Activated CD4-positive, alpha-beta T cell treated with anti-CD3 and anti-CD28 coated beads, Interleukin-2, amount 10 ng/mL, durations not matched to agents 24 days and 14 days (primary cell): ENCODE measurements at regions not wholly inside any gene's neighbourhood (a gene's known extent, or its start where the extent isn't known, plus 50 kb on each side); places are given as distances from the start of the nearest gene placed in this dataset.

Experiments used
- DNase-seq: peaks from one replicate; pipeline ENCODE4 v3.0.0; 2022
- H3K27ac Mint-ChIP-seq: one replicate; pipeline ENCODE4 v1.8.0; 2022; ENCODE audit warnings: mild to moderate bottlenecking, mixed read lengths
- H3K27me3 Mint-ChIP-seq: one replicate; pipeline ENCODE4 v1.8.0; 2022; ENCODE audit warnings: mixed read lengths
- H3K36me3 Mint-ChIP-seq: one replicate; pipeline ENCODE4 v1.8.0; 2022; ENCODE audit warnings: low read depth, mild to moderate bottlenecking, mixed read lengths
- H3K4me1 Mint-ChIP-seq: one replicate; pipeline ENCODE4 v1.8.0; 2021; ENCODE audit warnings: mixed read lengths
- H3K4me3 Mint-ChIP-seq: one replicate; pipeline ENCODE4 v1.8.0; 2022; ENCODE audit warnings: mild to moderate bottlenecking, moderate library complexity, mixed read lengths
- H3K9me3 Mint-ChIP-seq: one replicate; pipeline ENCODE4 v1.8.0; 2021; ENCODE audit warnings: mixed read lengths
- intact Hi-C: fragments of 100-400 bp; cut with micrococcal nuclease; formaldehyde crosslinking; loops from one replicate; pipeline ENCODE4 v1.15.1; 2023

DNA sequence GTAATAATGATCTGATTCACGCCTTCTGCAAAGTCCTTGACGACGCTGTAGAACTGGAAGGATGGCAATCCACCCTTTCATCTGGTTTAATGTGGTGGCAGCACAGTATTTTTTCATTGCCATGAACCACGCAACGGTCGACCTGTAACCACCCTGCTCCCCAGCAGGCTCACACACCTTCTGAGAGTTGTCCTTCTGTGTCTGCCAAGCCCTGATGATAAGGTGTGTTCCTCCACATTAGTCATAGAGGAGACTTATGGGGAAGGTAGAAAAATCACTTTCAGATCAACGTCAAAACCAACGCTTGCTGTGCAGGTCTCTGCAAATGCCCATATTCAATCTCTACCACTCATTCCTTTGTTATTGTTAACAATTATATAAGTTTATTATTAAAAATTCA is 328.7 kb downstream of the SIPA1L2 start:
- DNase-seq = no peak
- H3K27me3 Mint-ChIP-seq = peaks cover 17% of the 10 kb centered on the region
- no peak overlapping the region for H3K4me3 Mint-ChIP-seq
- no peaks in the 10 kb centered on the region for H3K9me3 Mint-ChIP-seq
- intact Hi-C loops = no loop called here
- H3K36me3 Mint-ChIP-seq = no peaks in the 10 kb centered on the region
- no peak overlapping the region for H3K27ac Mint-ChIP-seq
- H3K4me1 Mint-ChIP-seq = no peaks in the 10 kb centered on the region

DNA sequence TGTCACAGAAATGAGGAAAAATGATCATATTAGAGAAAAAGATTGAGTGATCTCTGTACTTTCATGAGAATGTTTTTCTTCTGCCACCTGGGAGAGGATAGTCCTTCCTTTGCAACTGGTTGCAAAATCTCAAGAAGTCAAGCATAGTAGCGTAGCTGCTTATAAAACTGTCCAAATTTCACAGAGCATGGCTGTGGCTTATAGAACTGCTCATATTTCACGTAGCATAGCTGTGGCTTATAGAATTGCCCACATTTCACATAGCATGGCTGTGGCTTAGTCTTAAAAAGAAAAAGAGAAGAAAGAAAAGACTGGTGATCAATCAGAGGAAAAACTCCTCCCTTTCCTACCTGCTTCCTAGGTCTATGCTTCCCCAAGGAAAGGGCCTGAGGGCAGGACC is 329.5 kb downstream of the SIPA1L2 start:
- Mint-ChIP-seq H3K4me3 (no peak overlapping the region), H3K9me3 (no peaks in the 10 kb centered on the region), H3K4me1 (no peaks in the 10 kb centered on the region), H3K27ac (no peak overlapping the region), H3K36me3 (no peaks in the 10 kb centered on the region), H3K27me3 (peaks cover 17% of the 10 kb centered on the region)
- no peak for DNase-seq
- intact Hi-C loops = no loop called here

DNA sequence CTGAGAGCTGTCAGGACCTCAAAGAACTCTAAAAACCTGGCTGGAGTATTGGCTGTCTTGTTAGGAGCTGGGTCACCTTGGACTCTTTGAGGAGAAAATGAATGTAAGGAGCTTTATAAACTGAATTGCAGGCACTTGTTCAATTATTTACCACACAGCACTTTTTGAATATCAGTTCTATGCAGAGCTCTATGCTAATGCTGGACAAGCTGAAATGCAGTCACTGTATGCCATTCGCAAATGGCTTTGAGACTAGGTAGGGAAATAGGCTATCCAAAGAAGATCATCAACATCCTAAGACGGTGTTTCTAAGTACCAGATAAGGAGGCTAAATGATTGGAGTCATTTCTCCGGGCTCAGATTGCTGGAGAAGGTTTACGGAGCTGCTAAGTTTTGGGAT is 333.5 kb downstream of the SIPA1L2 start:
- Mint-ChIP-seq H3K4me3 (no peak overlapping the region), H3K27me3 (peaks cover 17% of the 10 kb centered on the region), H3K9me3 (no peaks in the 10 kb centered on the region), H3K36me3 (no peaks in the 10 kb centered on the region), H3K4me1 (no peaks in the 10 kb centered on the region), H3K27ac (no peak overlapping the region)
- intact Hi-C loops = no loop called here
- no peak for DNase-seq

DNA sequence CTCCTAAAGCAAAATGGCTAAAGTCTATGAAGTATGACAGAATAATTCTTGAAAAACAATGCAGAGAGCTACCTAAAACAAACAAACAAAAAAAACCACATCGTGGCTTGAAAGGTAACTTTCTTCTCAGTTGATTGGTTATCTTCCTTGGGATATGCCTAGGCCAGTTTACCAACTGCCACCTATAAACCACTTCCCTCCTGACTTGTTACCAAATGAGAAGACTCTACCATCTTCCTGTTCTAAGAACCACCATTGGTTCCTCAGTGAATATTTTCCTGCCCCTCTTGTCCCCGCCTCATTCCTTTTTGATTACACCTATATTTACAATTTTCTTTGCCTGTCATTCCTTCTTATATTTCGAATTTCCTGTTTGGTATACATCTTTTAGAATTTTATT is 336.6 kb downstream of the SIPA1L2 start:
- Mint-ChIP-seq H3K27me3 (peaks cover 11% of the 10 kb centered on the region), H3K27ac (no peak overlapping the region), H3K4me1 (no peaks in the 10 kb centered on the region), H3K9me3 (no peaks in the 10 kb centered on the region), H3K4me3 (no peak overlapping the region), H3K36me3 (no peaks in the 10 kb centered on the region)
- no peak for DNase-seq
- intact Hi-C loops = no loop called here

GRCh38 chr1:232292818-232293217 is 337.1 kb downstream of the SIPA1L2 start:
- no peak overlapping the region for H3K4me3 Mint-ChIP-seq
- intact Hi-C loops = no loop called here
- no peak for DNase-seq
- no peaks in the 10 kb centered on the region for H3K36me3 Mint-ChIP-seq
- H3K27ac Mint-ChIP-seq = no peak overlapping the region
- no peaks in the 10 kb centered on the region for H3K4me1 Mint-ChIP-seq
- H3K9me3 Mint-ChIP-seq = no peaks in the 10 kb centered on the region
- peaks cover 11% of the 10 kb centered on the region for H3K27me3 Mint-ChIP-seq

- peaks cover 11% of the 10 kb centered on the region for H3K27me3 Mint-ChIP-seq
Measured at GRCh38 chr1:232292239-232292638, 337.7 kb downstream of the SIPA1L2 start.

GRCh38 chr1:232291681-232292080 is 338.3 kb downstream of the SIPA1L2 start:
- peaks cover 11% of the 10 kb centered on the region for H3K27me3 Mint-ChIP-seq
- intact Hi-C loops = no loop called here
- H3K27ac Mint-ChIP-seq = no peak overlapping the region
- no peaks in the 10 kb centered on the region for H3K36me3 Mint-ChIP-seq
- no peak for DNase-seq
- no peaks in the 10 kb centered on the region for H3K9me3 Mint-ChIP-seq
- no peaks in the 10 kb centered on the region for H3K4me1 Mint-ChIP-seq
- no peak overlapping the region for H3K4me3 Mint-ChIP-seq

More at GRCh38 chr1:232292239-232292638, 337.7 kb downstream of the SIPA1L2 start:
- H3K4me3 Mint-ChIP-seq = no peak overlapping the region
- no peaks in the 10 kb centered on the region for H3K4me1 Mint-ChIP-seq
- H3K36me3 Mint-ChIP-seq = no peaks in the 10 kb centered on the region
- no peaks in the 10 kb centered on the region for H3K9me3 Mint-ChIP-seq
- intact Hi-C loops = no loop called here
- DNase-seq = no peak
- no peak overlapping the region for H3K27ac Mint-ChIP-seq

- no peaks in the 10 kb centered on the region for H3K4me1 Mint-ChIP-seq
- H3K36me3 Mint-ChIP-seq = no peaks in the 10 kb centered on the region
- DNase-seq = no peak
- peaks cover 11% of the 10 kb centered on the region for H3K27me3 Mint-ChIP-seq
- H3K27ac Mint-ChIP-seq = no peak overlapping the region
- intact Hi-C loops = no loop called here
- H3K4me3 Mint-ChIP-seq = no peak overlapping the region
- no peaks in the 10 kb centered on the region for H3K9me3 Mint-ChIP-seq
Measured at GRCh38 chr1:232291261-232291660, 338.7 kb downstream of the SIPA1L2 start.

GRCh38 chr1:232290570-232290969 is 339.4 kb downstream of the SIPA1L2 start:
- H3K4me1 Mint-ChIP-seq = no peaks in the 10 kb centered on the region
- no peak for DNase-seq
- intact Hi-C loops = no loop called here
- H3K4me3 Mint-ChIP-seq = no peak overlapping the region
- H3K27me3 Mint-ChIP-seq = peaks cover 11% of the 10 kb centered on the region
- no peak overlapping the region for H3K27ac Mint-ChIP-seq
- H3K9me3 Mint-ChIP-seq = no peaks in the 10 kb centered on the region
- H3K36me3 Mint-ChIP-seq = no peaks in the 10 kb centered on the region

GRCh38 chr1:232287676-232288569 is 342.0 kb downstream of the SIPA1L2 start:
- H3K4me1 Mint-ChIP-seq = no peaks in the 10 kb centered on the region

DNA sequence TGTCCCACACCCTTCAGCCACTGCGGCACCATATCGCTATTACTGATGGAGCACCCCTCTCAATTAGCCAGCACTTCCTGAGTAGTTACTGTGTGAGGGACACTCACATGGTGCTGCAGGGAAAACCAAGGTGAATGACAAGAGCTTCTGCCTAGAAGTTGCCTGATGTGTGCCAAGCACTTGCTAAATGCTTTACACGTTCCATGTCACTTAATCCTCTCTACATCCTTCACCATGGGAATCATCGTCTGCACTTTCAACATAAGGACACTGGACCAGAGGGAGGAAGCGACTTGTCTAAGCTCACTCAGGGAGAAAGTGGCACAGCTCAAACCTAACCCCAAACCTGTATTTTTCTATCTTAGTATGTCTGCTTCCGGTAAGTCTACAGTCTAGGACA is 344.8 kb downstream of the SIPA1L2 start:
- peaks cover 6% of the 10 kb centered on the region for H3K27me3 Mint-ChIP-seq
- H3K9me3 Mint-ChIP-seq = no peaks in the 10 kb centered on the region
- H3K36me3 Mint-ChIP-seq = no peaks in the 10 kb centered on the region
- no peak for DNase-seq
- no peaks in the 10 kb centered on the region for H3K4me1 Mint-ChIP-seq
- intact Hi-C loops = no loop called here
- no peak overlapping the region for H3K27ac Mint-ChIP-seq
- no peak overlapping the region for H3K4me3 Mint-ChIP-seq

More at GRCh38 chr1:232287676-232288569, 342.0 kb downstream of the SIPA1L2 start:
- no peaks in the 10 kb centered on the region for H3K9me3 Mint-ChIP-seq
- intact Hi-C loops = no loop called here
- no peak for DNase-seq
- H3K27me3 Mint-ChIP-seq = peaks cover 11% of the 10 kb centered on the region
- H3K4me3 Mint-ChIP-seq = no peak overlapping the region
- no peaks in the 10 kb centered on the region for H3K36me3 Mint-ChIP-seq
- no peak overlapping the region for H3K27ac Mint-ChIP-seq

DNA sequence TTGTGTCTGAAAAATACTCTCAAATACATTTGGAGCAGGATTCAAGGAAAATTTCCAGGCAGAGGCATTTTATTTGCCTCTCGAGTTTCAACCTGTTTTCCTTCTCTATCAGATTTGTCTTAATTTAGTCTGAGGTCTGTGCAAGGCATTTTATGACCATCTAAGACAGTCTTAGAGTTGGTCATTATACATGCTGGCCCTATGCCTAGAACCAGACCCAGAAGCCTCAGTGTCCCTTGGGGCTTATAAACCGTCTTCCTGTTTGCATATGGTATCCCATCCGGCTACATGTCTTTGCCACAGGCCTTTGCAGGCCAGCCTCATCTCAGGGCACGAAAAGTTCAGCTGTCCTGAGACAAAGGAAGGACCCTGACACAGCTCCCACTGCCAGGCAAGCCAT is 346.1 kb downstream of the SIPA1L2 start:
- H3K36me3 Mint-ChIP-seq = no peaks in the 10 kb centered on the region
- intact Hi-C loops = no loop called here
- H3K27me3 Mint-ChIP-seq = peaks cover 6% of the 10 kb centered on the region
- no peaks in the 10 kb centered on the region for H3K4me1 Mint-ChIP-seq
- H3K27ac Mint-ChIP-seq = no peak overlapping the region
- H3K9me3 Mint-ChIP-seq = no peaks in the 10 kb centered on the region
- no peak overlapping the region for H3K4me3 Mint-ChIP-seq
- DNase-seq = no peak

DNA sequence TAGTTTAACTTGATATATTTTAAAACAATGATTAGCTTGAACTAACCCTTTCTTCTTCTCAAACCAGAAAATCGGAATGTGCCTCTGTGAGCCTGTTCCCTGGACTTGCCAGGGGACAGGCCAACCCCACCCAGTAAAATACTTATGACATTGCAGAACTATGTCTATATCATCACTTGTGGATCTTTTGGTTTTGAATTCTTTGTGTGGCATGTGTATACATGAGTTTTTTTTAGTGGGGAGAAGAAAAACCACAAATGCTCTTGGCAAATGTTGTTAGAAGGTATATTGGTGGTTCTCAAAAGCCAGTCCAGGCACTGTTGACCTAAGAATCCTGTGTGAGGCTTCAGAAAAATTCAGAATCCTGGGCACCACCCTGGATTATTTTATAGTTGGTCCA is 347.4 kb downstream of the SIPA1L2 start:
- Mint-ChIP-seq H3K4me3 (no peak overlapping the region), H3K27ac (no peak overlapping the region), H3K4me1 (no peaks in the 10 kb centered on the region), H3K27me3 (peaks cover 6% of the 10 kb centered on the region), H3K36me3 (no peaks in the 10 kb centered on the region), H3K9me3 (no peaks in the 10 kb centered on the region)
- no peak for DNase-seq
- intact Hi-C loops = no loop called here

GRCh38 chr1:232280910-232281309 is 349.0 kb downstream of the SIPA1L2 start:
- Mint-ChIP-seq H3K27ac (no peak overlapping the region), H3K4me1 (no peaks in the 10 kb centered on the region), H3K9me3 (no peaks in the 10 kb centered on the region), H3K27me3 (peaks cover 11% of the 10 kb centered on the region), H3K36me3 (no peaks in the 10 kb centered on the region), H3K4me3 (no peak overlapping the region)
- no peak for DNase-seq
- intact Hi-C loops = no loop called here

GRCh38 chr1:232279909-232280400 is 350.0 kb downstream of the SIPA1L2 start:
- no peak for DNase-seq
- Mint-ChIP-seq H3K27me3 (peaks cover 14% of the 10 kb centered on the region), H3K27ac (no peak overlapping the region), H3K4me1 (no peaks in the 10 kb centered on the region), H3K4me3 (no peak overlapping the region), H3K36me3 (no peaks in the 10 kb centered on the region), H3K9me3 (no peaks in the 10 kb centered on the region)
- intact Hi-C loops = no loop called here
